ENCODE measurements at regions not wholly inside any gene's neighbourhood (a gene's known extent, or its start where the extent isn't known, plus 50 kb on each side); places are given as distances from the start of the nearest gene placed in this dataset.
"Not testable (repeated sequence)": the region's sequence is repeated elsewhere in the genome, so short reads cannot be mapped to it uniquely, and the experiment has no call there.

DNA sequence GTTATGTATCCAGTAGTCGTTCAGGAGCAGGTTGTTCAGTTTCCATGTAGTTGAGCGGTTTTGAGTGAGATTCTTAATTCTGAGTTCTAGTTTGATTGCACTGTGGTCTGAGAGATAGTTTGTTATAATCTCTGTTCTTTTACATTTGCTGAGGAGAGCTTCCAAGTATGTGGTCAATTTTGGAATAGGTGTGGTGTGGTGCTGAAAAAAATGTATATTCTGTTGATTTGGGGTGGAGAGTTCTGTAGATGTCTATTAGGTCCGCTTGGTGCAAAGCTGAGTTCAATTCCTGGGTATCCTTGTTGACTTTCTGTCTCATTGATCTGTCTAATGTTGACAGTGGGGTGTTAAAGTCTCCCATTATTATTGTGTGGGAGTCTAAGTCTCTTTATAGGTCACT lies 68.6 kb upstream of the IZUMO1R start:
- not testable (repeated sequence) for H3K27me3 ChIP-seq (ENCODE audit: insufficient read depth, low read length); H2AFZ ChIP-seq (ENCODE audit: low read depth, low read length); H3K4me3 ChIP-seq (ENCODE audit: low read length); H3K9me3 ChIP-seq (ENCODE audit: low read length); H3K36me3 ChIP-seq (ENCODE audit: insufficient read depth, low read length); H3K4me1 ChIP-seq (ENCODE audit: insufficient read depth, low read length)

GRCh38 chr11:94236416-94236815 lies 68.0 kb upstream of the IZUMO1R start:
- not testable (repeated sequence) for H3K9me3 ChIP-seq (ENCODE audit: low read length); H3K36me3 ChIP-seq (ENCODE audit: insufficient read depth, low read length); H3K27me3 ChIP-seq (ENCODE audit: insufficient read depth, low read length); H2AFZ ChIP-seq (ENCODE audit: low read depth, low read length); H3K4me1 ChIP-seq (ENCODE audit: insufficient read depth, low read length); H3K4me3 ChIP-seq (ENCODE audit: low read length)

DNA sequence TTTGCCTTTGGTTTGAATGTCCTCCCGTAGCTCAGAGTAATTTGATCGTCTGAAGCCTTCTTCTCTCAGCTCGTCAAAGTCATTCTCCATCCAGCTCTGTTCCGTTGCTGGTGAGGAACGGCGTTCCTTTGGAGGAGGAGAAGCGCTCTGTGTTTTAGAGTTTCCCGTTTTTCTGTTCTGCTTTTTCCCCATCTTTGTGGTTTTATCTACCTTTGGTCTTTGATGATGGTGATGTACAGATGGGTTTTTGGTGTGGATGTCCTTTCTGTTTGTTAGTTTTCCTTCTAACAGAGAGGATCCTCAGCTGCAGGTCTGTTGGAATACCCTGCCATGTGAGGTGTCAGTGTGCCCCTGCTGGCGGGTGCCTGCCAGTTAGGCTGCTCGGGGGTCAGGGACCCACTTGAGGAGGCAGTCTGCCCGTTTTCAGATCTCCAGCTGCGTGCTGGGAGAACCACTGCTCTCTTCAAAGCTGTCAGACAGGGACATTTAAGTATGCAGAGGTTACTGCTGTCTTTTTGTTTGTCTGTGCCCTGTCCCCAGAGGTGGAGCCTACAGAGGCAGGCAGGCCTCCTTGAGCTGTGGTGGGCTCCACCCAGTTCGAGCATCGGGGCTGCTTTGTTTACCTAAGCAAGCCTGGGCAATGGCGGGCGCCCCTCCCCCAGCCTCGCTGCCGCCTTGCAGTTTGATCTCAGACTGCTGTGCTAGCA lies 66.8 kb upstream of the IZUMO1R start:
- not testable (repeated sequence) for H3K36me3 ChIP-seq (ENCODE audit: insufficient read depth, low read length); H3K27me3 ChIP-seq (ENCODE audit: insufficient read depth, low read length); H3K9me3 ChIP-seq (ENCODE audit: low read length); H3K4me1 ChIP-seq (ENCODE audit: insufficient read depth, low read length); H3K4me3 ChIP-seq (ENCODE audit: low read length)
- peak overlapping the region; percentile 24 for H2AFZ ChIP-seq (ENCODE audit: low read depth, low read length)

GRCh38 chr11:94238154-94238735 lies 66.1 kb upstream of the IZUMO1R start:
- not testable (repeated sequence) for H3K9me3 ChIP-seq (ENCODE audit: low read length); H2AFZ ChIP-seq (ENCODE audit: low read depth, low read length); H3K4me3 ChIP-seq (ENCODE audit: low read length); H3K27me3 ChIP-seq (ENCODE audit: insufficient read depth, low read length); H3K36me3 ChIP-seq (ENCODE audit: insufficient read depth, low read length); H3K4me1 ChIP-seq (ENCODE audit: insufficient read depth, low read length)

GRCh38 chr11:94238774-94239173 lies 65.6 kb upstream of the IZUMO1R start:
- H3K4me1 ChIP-seq (ENCODE audit: insufficient read depth, low read length); H3K36me3 ChIP-seq (ENCODE audit: insufficient read depth, low read length); H3K4me3 ChIP-seq (ENCODE audit: low read length); H3K9me3 ChIP-seq (ENCODE audit: low read length); H3K27me3 ChIP-seq (ENCODE audit: insufficient read depth, low read length); H2AFZ ChIP-seq (ENCODE audit: low read depth, low read length): not testable (repeated sequence)

DNA sequence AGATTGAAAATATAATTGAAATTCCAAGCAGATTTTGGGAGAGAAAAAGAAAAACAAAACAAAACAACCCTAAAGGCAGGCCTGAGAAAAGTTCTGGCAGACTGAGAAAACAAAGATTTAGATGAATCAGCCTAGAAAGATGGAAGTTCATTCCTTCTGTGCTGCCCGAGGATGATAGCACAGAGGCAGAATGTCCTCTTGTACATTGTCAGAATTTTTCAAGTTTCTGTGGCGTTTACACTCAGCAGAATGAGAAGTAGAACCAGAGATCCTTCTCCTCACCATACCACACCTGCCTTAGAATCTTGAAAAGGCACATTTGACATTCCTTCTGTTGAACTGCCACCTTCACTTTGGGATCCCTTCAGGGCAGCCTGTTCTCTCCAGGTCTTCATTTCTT lies 62.5 kb upstream of the IZUMO1R start:
- no peaks in the 10 kb centered on the region for H3K4me1 ChIP-seq (ENCODE audit: insufficient read depth, low read length)
- H3K27me3 ChIP-seq (ENCODE audit: insufficient read depth, low read length), result no peaks in the 10 kb centered on the region
- H3K9me3 ChIP-seq (ENCODE audit: low read length), result no peaks in the 10 kb centered on the region
- H3K36me3 ChIP-seq (ENCODE audit: insufficient read depth, low read length), result no peaks in the 10 kb centered on the region
- no peak overlapping the region for H3K4me3 ChIP-seq (ENCODE audit: low read length)
- no peak overlapping the region for H2AFZ ChIP-seq (ENCODE audit: low read depth, low read length)

DNA sequence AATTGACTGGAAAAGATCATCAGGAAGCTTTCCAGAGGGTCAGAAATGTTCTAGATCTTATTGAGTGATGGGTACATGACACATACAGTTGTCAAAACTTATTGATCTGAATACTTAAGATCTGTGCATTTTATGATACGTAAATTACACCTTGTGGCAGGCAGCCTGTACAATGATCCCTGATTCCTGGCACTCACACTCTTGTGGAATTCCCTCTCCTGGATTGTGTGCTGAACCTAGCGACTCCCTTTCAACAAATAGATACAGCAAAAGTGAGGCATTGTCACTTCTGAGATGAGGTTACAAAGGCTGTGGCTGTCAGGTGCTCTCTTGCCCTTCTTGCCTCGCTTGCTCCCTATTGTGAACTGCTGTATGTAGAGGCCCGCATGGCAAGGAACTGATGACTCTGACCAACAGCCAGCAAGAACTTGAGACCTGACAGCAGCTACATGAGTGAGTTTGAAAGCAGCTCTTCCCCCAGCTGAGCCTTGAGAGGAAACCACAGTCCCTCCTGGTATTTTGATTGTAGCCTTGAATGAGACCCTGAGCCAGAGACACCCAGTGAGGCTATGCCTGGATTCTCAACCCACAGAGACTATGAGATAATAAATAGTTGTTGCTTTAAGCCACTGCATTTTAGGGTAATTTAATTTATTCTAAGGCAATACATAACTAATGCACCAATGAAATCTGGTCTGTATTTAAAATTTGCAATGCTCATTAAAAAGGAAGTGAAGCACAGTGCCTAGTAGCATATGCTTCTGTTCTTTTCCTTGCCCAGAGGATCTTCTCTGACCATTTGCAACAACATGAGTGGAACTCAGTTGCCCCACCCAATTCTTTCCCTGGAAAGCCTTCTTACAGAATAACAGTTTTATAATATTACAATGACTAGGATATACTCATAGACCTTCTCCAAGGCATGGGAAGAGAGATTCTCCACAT lies 60.5 kb upstream of the IZUMO1R start:
- Histone ChIP-seq H3K9me3 (ENCODE audit: low read length) (no peaks in the 10 kb centered on the region), H3K36me3 (ENCODE audit: insufficient read depth, low read length) (no peaks in the 10 kb centered on the region), H3K27me3 (ENCODE audit: insufficient read depth, low read length) (no peaks in the 10 kb centered on the region), H3K4me3 (ENCODE audit: low read length) (no peak overlapping the region), H2AFZ (ENCODE audit: low read depth, low read length) (no peak overlapping the region), H3K4me1 (ENCODE audit: insufficient read depth, low read length) (no peaks in the 10 kb centered on the region)

- Histone ChIP-seq H3K27me3 (ENCODE audit: insufficient read depth, low read length) (no peaks in the 10 kb centered on the region), H3K4me1 (ENCODE audit: insufficient read depth, low read length) (no peaks in the 10 kb centered on the region), H3K36me3 (ENCODE audit: insufficient read depth, low read length) (no peaks in the 10 kb centered on the region), H3K4me3 (ENCODE audit: low read length) (no peak overlapping the region), H3K9me3 (ENCODE audit: low read length) (no peaks in the 10 kb centered on the region), H2AFZ (ENCODE audit: low read depth, low read length) (no peak overlapping the region)
These were observed 59.3 kb upstream of the IZUMO1R start for GRCh38 chr11:94245121-94245520.

- not testable (repeated sequence) for H3K4me1 ChIP-seq (ENCODE audit: insufficient read depth, low read length); H3K36me3 ChIP-seq (ENCODE audit: insufficient read depth, low read length); H3K4me3 ChIP-seq (ENCODE audit: low read length); H2AFZ ChIP-seq (ENCODE audit: low read depth, low read length); H3K27me3 ChIP-seq (ENCODE audit: insufficient read depth, low read length); H3K9me3 ChIP-seq (ENCODE audit: low read length)
These were observed 56.1 kb upstream of the IZUMO1R start for GRCh38 chr11:94248301-94248700.

DNA sequence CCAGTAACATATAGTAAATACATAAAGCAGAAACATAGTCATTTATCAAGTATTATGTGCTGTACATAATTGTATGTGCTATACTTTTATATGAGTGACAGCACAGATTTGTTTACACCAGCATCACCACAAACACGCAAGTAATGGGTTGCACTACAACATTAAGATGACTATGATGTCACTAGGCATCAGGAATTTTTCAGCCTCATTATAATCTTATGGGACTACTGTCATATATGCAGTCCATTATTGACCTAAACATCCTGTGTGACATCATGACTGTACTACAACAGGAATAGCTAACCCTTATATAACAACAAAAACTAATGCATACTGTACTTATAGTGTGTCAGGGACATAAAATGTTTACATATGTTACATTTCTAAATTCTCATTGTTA lies 50.2 kb upstream of the IZUMO1R start:
- Histone ChIP-seq H3K9me3 (ENCODE audit: low read length) (no peaks in the 10 kb centered on the region), H3K36me3 (ENCODE audit: insufficient read depth, low read length) (no peaks in the 10 kb centered on the region), H3K4me3 (ENCODE audit: low read length) (no peak overlapping the region), H3K27me3 (ENCODE audit: insufficient read depth, low read length) (no peaks in the 10 kb centered on the region), H3K4me1 (ENCODE audit: insufficient read depth, low read length) (no peaks in the 10 kb centered on the region), H2AFZ (ENCODE audit: low read depth, low read length) (no peak overlapping the region)
